ENCODE measurements at regions not wholly inside any gene's neighbourhood (a gene's known extent, or its start where the extent isn't known, plus 50 kb on each side); places are given as distances from the start of the nearest gene placed in this dataset.

GRCh38 chr3:159232966-159233365 lies 431.1 kb downstream of the MFSD1 start:
- TF ChIP-seq CTCF (IDR thresholded peaks at IDR 0.05 in 8 of 11, conservative IDR thresholded peaks at IDR 0.05 in 3 of 11) = no peak
- no peak for TF ChIP-seq POLR2A (IDR thresholded peaks at IDR 0.05)
- TF ChIP-seq POLR2AphosphoS5 (IDR thresholded peaks at IDR 0.05) = no peak

All from spleen (tissue), 7 donors.